Chondrocyte (in vitro differentiated cells): ENCODE measurements at regions not wholly inside any gene's neighbourhood (a gene's known extent, or its start where the extent isn't known, plus 50 kb on each side); places are given as distances from the start of the nearest gene placed in this dataset.

Experiments
- DNase-seq: peaks from one replicate; pipeline ENCODE4 v3.0.0; 2021; ENCODE audit warnings: mixed read lengths, low spot score
- H3K27ac Mint-ChIP-seq: one replicate; pipeline ENCODE4 v1.8.0; 2021; ENCODE audit warnings: mild to moderate bottlenecking, moderate library complexity, mixed read lengths; ENCODE audit not compliant: unreplicated experiment
- H3K27me3 Mint-ChIP-seq: 2 replicates; pipeline ENCODE4 v1.8.0; 2021; ENCODE audit warnings: low read depth, mixed read lengths
- H3K36me3 Mint-ChIP-seq: 2 replicates; pipeline ENCODE4 v1.8.0; 2021; ENCODE audit warnings: low read depth, mixed read lengths
- H3K4me1 Mint-ChIP-seq: 2 replicates; pipeline ENCODE4 v1.8.0; 2021; ENCODE audit warnings: low read depth, mild to moderate bottlenecking, mixed read lengths
- H3K4me3 Mint-ChIP-seq: one replicate; pipeline ENCODE4 v1.8.0; 2021; ENCODE audit warnings: mild to moderate bottlenecking, moderate library complexity, mixed read lengths; ENCODE audit not compliant: unreplicated experiment
- H3K9me3 Mint-ChIP-seq: 2 replicates; pipeline ENCODE4 v1.8.0; 2021; ENCODE audit warnings: low read depth, mixed read lengths
- CTCF ChIP-seq: fragments of 200-600 bp; sonication (generic); IDR thresholded peaks from 2 replicates; pipeline ENCODE4 v1.5.0; 2021; ENCODE audit warnings: antibody characterized with exemption, mild to moderate bottlenecking, moderate library complexity

- Mint-ChIP-seq H3K4me3 (no peak overlapping the region), H3K27ac (no peak overlapping the region), H3K4me1 (peaks cover 4% of the 10 kb centered on the region), H3K36me3 (peaks cover 4% of the 10 kb centered on the region), H3K27me3 (peaks cover 65% of the 10 kb centered on the region), H3K9me3 (peaks cover 6% of the 10 kb centered on the region)
- no peak for TF ChIP-seq CTCF
- DNase-seq: no peak
Measured at GRCh38 chr15:79213650-79214049, 68.9 kb upstream of the ANKRD34C start.

- H3K36me3 Mint-ChIP-seq: peaks cover 4% of the 10 kb centered on the region
- no peaks in the 10 kb centered on the region for H3K4me1 Mint-ChIP-seq
- DNase-seq: no peak
- H3K27me3 Mint-ChIP-seq: peaks cover 73% of the 10 kb centered on the region
- TF ChIP-seq CTCF: no peak
- no peak overlapping the region for H3K27ac Mint-ChIP-seq
- no peak overlapping the region for H3K4me3 Mint-ChIP-seq
- H3K9me3 Mint-ChIP-seq: peaks cover 6% of the 10 kb centered on the region
Measured at GRCh38 chr15:79212589-79213157, 69.8 kb upstream of the ANKRD34C start.

- Mint-ChIP-seq H3K4me1 (no peaks in the 10 kb centered on the region), H3K27me3 (peaks cover 75% of the 10 kb centered on the region), H3K36me3 (no peaks in the 10 kb centered on the region), H3K9me3 (no peaks in the 10 kb centered on the region), H3K4me3 (no peak overlapping the region), H3K27ac (no peak overlapping the region)
- DNase-seq: no peak
- no peak for TF ChIP-seq CTCF
Measured at GRCh38 chr15:79211481-79211880, 71.0 kb upstream of the ANKRD34C start.

- Mint-ChIP-seq H3K4me1 (peaks cover 2% of the 10 kb centered on the region), H3K9me3 (no peaks in the 10 kb centered on the region), H3K27ac (no peak overlapping the region), H3K4me3 (no peak overlapping the region), H3K36me3 (no peaks in the 10 kb centered on the region), H3K27me3 (peaks cover 82% of the 10 kb centered on the region)
- TF ChIP-seq CTCF: peak; percentile 55
- no peak for DNase-seq
Measured at GRCh38 chr15:79209690-79210089, 72.8 kb upstream of the ANKRD34C start.

- no peak for TF ChIP-seq CTCF
- no peak for DNase-seq
- Mint-ChIP-seq H3K27ac (no peak overlapping the region), H3K4me1 (peaks cover 2% of the 10 kb centered on the region), H3K36me3 (no peaks in the 10 kb centered on the region), H3K27me3 (peaks cover 81% of the 10 kb centered on the region), H3K9me3 (no peaks in the 10 kb centered on the region), H3K4me3 (no peak overlapping the region)
Measured at GRCh38 chr15:79209116-79209515, 73.4 kb upstream of the ANKRD34C start.
